ENCODE measurements at regions not wholly inside any gene's neighbourhood (a gene's known extent, or its start where the extent isn't known, plus 50 kb on each side); places are given as distances from the start of the nearest gene placed in this dataset.

GRCh38 chr4:11814758-11815157, 386.1 kb upstream of the HS3ST1 start:
- TF ChIP-seq, protein P1, sequence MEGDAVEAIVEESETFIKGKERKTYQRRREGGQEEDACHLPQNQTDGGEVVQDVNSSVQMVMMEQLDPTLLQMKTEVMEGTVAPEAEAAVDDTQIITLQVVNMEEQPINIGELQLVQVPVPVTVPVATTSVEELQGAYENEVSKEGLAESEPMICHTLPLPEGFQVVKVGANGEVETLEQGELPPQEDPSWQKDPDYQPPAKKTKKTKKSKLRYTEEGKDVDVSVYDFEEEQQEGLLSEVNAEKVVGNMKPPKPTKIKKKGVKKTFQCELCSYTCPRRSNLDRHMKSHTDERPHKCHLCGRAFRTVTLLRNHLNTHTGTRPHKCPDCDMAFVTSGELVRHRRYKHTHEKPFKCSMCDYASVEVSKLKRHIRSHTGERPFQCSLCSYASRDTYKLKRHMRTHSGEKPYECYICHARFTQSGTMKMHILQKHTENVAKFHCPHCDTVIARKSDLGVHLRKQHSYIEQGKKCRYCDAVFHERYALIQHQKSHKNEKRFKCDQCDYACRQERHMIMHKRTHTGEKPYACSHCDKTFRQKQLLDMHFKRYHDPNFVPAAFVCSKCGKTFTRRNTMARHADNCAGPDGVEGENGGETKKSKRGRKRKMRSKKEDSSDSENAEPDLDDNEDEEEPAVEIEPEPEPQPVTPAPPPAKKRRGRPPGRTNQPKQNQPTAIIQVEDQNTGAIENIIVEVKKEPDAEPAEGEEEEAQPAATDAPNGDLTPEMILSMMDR (IDR thresholded peaks at IDR 0.05 in 4 of 5, conservative IDR thresholded peaks at IDR 0.05 in 1 of 5): no peak
- TF ChIP-seq POLR2A (IDR thresholded peaks at IDR 0.05): no peak
